Astrocyte of the spinal cord (primary cell): ENCODE measurements at regions not wholly inside any gene's neighbourhood (a gene's known extent, or its start where the extent isn't known, plus 50 kb on each side); places are given as distances from the start of the nearest gene placed in this dataset.

ENCODE experiments used
- DNase-seq: peaks from one replicate; pipeline ENCODE4 v3.0.0; 2011; ENCODE audit warnings: low read depth, low spot score
- H3K4me3 ChIP-seq: 2 replicates; pipeline ENCODE4 v1.5.1; 2011; ENCODE audit warnings: low read depth, mild to moderate bottlenecking, low read length, moderate library complexity
- in situ Hi-C: cut with HindIII; loops from 2 replicates; pipeline ENCODE4 v1.10.0; 2017; ENCODE audit warnings: low sequenced_read_pairs
- TF ChIP-seq, protein P1 (sequence below): IDR thresholded peaks from 2 replicates; pipeline ENCODE4 v1.5.1; 2012; ENCODE audit warnings: low read depth, mild to moderate bottlenecking, low read length, inconsistent platforms

GRCh38 chr2:175576875-175577274 is 395.4 kb upstream of the ATP5MC3 start:
- DNase-seq = no peak
- in situ Hi-C loops = no loop called here
- no peak overlapping the region for H3K4me3 ChIP-seq
- TF ChIP-seq, protein P1, sequence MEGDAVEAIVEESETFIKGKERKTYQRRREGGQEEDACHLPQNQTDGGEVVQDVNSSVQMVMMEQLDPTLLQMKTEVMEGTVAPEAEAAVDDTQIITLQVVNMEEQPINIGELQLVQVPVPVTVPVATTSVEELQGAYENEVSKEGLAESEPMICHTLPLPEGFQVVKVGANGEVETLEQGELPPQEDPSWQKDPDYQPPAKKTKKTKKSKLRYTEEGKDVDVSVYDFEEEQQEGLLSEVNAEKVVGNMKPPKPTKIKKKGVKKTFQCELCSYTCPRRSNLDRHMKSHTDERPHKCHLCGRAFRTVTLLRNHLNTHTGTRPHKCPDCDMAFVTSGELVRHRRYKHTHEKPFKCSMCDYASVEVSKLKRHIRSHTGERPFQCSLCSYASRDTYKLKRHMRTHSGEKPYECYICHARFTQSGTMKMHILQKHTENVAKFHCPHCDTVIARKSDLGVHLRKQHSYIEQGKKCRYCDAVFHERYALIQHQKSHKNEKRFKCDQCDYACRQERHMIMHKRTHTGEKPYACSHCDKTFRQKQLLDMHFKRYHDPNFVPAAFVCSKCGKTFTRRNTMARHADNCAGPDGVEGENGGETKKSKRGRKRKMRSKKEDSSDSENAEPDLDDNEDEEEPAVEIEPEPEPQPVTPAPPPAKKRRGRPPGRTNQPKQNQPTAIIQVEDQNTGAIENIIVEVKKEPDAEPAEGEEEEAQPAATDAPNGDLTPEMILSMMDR = no peak

DNA sequence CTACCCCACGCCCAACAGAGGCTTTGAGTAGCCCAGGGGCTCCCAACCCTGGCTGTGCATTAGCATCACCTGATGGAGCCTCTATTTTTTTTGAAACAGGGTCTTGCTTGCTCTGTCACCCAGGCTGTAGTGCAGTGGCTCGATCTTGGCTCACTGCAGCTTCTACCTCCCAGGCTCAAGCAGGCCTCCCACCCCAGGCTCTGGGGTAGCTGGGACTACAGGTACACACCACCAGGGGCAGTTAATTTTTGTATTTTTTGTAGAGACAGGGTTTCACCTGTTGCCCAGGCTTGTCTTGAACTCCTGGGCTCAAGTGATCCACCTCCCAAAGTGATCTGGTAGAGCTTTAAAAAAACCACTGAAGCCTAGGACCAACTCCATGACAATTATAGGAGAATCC is 394.8 kb upstream of the ATP5MC3 start:
- H3K4me3 ChIP-seq = no peak overlapping the region
- TF ChIP-seq, protein P1 = no peak
- in situ Hi-C loops = no loop called here
- no peak for DNase-seq

- no peak overlapping the region for H3K4me3 ChIP-seq
- in situ Hi-C loops = no loop called here
- no peak for DNase-seq
- TF ChIP-seq, protein P1 = no peak
These were observed 394.1 kb upstream of the ATP5MC3 start for GRCh38 chr2:175575346-175576258.

DNA sequence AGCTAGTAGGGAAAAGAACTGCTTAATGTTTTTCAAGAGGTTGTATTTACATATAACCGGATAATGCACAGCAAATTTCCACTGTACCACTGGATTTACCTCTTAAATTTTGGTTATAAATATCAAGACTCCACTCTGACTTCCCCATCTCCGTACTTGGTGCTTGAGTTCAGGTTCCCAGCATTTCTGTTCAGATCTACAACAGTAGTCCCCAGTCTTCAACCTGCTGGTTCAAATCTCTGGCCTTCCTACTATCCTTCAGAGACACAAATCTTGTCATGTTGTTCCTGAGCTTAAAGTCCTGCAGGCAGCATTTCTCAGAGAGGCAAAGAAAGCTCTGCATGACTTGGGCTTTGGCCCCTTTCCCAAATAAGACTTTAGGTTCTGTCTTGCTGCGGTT is 392.6 kb upstream of the ATP5MC3 start:
- no peak overlapping the region for H3K4me3 ChIP-seq
- TF ChIP-seq, protein P1 = no peak
- no peak for DNase-seq
- in situ Hi-C loops = no loop called here

DNA sequence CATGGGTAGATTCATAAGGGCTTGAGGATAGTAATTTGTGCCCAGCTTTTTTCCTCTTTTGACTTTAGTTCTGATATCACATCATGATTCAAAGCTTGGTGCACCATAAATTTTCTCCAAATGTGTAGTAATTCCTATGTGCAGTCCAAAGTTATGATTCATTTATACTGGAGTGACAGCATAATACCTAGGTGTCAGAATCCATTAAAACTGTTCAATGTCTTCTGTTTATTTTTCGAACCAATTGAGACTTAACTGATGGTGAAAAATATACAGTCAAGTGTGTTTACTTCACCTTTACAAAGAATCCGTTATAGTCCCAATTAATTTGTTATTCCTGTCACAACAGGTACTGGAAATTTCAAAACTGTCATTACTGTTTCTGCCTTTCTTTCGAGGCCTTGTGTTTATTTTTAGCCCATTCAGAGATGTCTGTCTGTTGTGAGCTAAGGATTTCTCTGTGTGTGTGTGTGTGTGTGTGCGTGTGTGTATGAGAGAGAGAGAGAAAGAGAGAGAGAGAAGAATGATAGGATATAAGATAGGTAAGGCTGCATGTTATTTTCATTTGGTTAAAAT is 389.7 kb upstream of the ATP5MC3 start:
- TF ChIP-seq, protein P1 = no peak

GRCh38 chr2:175568109-175568730 is 386.7 kb upstream of the ATP5MC3 start:
- TF ChIP-seq, protein P1 = no peak
- no peak for DNase-seq
- in situ Hi-C loops = no loop called here
- no peak overlapping the region for H3K4me3 ChIP-seq

More for the DNA sequence above, 389.7 kb upstream of the ATP5MC3 start:
- in situ Hi-C loops = no loop called here
- no peak for DNase-seq
- H3K4me3 ChIP-seq = no peak overlapping the region
